HK-2 (cell line): ENCODE measurements at regions not wholly inside any gene's neighbourhood (a gene's known extent, or its start where the extent isn't known, plus 50 kb on each side); places are given as distances from the start of the nearest gene placed in this dataset.
"Not testable (repeated sequence)": the region's sequence is repeated elsewhere in the genome, so short reads cannot be mapped to it uniquely, and the experiment has no call there.

Experiments used
- DNase-seq: peaks from one replicate; pipeline ENCODE4 v3.0.0-alpha.2; 2018; ENCODE audit not compliant: unreplicated experiment

DNA sequence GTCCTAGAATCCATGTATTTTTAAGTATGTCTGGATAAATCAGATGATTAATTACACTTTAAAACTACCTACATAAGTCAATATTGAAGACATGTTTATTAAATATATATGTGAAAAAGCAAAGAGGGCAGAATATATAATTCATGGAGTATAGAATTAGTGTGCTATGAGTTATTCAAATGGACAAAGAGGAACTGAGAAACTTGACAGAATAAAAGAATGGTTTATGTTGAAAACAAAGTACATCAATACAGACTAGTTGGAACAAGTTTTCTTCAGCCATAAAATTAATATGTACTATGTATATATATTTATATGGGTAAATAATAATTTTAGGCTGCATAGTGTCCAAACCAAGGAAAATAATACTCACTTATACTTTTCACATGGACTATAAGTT, 173.5 kb downstream of the NPFFR2 start:
- no peak for DNase-seq

DNA sequence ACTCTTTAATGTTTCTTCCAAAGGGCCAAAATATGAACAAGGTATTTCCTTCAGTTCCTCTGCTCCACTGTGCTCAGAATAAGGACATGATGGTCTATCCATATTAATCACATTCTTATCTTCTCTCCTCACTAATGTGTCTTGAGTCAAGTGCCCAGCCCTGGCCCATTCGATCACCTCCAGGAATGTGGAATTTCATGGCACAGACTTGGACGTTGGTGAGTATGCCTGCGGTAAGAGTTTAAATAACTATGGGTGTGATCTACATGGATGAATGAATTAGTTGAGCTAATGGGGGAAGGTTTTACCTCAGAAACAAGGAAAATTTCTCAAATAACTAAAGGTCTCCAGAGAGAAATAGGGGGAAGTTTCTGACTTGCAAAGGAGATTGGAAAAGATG, 174.0 kb downstream of the NPFFR2 start:
- DNase-seq, result peak; percentile 46

DNA sequence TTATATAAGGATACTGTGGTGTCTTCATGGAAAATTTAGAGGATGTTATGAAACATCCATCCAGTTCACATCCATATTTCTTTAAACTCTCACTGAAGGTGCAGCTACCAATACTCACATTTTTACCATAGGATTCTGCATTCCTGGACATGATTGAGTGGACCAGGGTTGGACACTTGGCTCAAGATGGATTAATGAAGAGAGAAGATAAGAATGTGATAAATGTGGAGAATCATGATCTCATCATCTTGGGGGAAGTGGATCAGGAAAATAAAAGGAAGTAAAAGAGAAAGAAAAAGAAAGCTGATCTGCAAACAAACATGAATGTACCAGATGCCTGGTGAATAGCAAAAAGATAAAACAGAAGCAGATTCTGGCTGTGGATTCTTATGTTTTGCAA, 175.4 kb downstream of the NPFFR2 start:
- DNase-seq, result no peak

DNA sequence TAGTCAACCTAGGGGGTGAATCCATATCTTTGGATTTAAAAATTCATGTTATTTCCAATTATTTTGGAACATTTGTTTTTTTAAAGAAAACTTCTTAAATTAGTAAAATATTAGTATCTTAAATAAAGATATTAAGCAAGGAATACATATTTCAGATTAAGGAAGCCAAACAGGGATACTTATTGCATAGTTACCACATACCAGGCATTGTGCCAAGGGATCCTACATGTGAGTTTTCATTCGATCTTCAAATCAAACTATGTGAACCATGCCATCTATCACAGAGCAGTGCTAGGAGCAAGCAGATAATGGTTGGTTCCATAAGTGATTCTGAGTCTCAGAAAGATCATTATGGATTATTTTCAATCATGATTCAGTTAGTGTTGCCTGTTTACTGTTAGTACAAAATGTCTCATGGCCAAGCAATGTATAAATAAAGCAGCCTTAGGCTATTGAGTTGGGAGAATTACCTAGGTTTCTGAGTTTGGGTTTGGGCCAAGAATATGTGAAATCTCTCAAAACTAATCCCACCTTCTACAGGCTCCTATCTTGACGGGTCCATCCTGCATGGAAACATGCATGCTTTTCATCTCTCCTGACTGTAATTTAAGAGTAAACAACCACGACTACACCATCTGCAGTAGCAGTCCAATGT, 176.7 kb downstream of the NPFFR2 start:
- DNase-seq, result no peak

DNA sequence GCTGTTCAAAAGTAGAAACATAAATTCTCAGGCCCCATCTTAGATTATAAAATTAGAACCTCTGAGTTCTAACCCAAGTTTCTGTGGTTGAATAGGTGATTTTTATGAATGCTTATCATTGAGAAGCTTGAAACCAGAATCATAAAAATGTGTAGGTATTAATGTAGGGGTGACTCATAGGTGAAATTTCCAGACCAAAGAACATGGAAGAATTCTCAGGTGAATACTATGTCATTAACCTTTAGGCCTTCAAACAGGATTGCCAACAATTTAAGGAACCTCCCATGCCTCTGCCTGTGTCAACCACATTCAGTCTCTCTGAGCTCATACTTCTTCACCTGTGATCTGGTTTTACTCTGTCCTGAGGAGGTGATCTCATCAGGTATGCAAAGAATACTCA, 177.8 kb downstream of the NPFFR2 start:
- DNase-seq, result no peak

DNA sequence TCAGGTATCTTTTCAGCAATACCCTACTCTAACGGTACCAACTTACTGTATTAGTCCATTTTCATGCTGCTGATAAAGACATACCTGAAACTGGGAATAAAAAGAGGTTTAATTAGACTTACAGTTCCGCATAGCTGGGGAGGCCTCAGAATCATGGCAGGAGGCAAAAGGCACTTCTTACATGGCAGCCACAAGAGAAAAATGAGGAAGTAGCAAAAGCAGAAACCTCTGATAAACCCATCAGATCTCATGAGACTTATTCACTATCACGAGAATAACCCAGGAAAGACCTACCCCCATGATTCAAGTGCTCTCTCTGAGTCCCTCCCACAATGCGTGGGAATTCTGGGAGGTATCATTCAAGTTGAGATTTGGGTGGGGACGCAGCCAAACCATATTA, 182.0 kb downstream of the NPFFR2 start:
- DNase-seq, result not testable (repeated sequence)

DNA sequence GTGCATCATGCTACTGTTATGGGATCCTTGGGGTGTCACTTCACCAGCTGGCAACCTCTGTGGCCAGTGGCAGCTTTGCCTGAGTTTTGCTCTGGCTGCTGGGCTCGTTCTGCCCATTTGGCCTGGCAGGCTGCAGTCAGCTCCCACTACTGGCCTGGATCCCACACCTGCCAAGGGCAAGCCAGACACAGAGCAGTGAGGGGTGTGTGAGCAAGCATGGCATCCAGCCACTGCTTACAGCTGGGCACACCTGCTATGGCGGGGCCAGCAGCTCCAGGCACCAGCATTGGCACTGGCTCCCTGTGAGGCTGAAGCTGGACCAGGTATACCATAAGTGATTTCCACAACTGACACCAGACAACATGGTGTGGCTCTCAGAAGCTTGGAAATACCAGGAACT, 183.4 kb downstream of the NPFFR2 start:
- DNase-seq, result no peak

DNA sequence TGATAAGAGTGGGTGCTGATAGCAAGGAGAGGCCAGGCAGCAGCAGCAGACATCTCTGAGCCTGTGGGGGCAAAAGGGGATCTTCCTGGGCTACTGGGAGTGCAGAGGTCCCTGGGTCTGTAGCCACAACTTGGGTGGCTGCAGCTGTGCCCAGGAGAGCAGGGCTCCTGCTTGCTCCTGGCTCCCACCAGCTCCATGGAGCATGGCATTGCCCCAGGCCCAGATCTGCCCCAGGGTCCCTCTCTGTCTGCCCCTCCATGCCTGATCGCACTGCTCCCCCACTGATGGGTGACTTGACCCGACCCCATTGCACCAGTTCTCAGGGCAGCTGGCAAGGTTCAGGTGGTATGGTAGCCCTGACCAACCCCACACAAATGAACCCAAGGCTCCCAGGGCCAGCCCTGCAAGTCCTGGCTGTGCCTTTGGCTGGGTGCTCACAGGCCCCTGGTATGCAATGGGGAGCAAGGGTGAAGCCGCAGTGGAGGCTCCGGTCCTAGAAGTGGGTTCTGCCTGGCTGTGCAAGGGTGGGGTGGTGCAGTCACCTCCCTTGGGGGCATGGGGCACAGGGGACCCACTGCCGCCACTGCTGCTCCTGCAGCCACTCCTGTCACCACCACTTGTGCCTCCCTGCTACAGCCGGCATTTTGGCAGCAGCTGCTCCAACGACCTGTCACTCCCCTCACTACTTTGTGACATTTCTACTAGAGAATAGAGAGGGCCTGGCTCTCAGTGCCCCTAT, 184.9 kb downstream of the NPFFR2 start:
- DNase-seq, result no peak

DNA sequence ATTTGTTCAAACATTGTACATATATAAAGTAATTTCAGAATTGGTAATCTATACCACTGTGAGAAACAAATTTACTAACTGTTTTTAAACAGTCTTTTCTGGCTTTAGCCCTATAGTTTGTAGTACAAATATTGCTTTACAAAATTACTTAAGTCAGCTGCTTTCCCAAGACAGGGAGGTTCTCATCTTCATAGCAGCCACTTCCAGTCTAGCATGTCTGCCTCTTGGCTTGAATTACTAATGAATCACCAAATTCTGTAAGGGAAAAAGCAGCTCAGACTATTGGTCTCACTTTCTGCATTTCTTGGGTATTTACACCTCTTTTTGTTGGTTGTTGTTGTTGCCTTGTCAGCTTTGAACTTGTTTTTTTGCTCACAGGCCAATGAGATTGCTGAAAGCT, 187.2 kb downstream of the NPFFR2 start:
- no peak for DNase-seq
